HepG2 (cell line): ENCODE measurements at regions not wholly inside any gene's neighbourhood (a gene's known extent, or its start where the extent isn't known, plus 50 kb on each side); places are given as distances from the start of the nearest gene placed in this dataset.

Experiments used
- ATAC-seq: fragments of 200-7000 bp; cut with Tn5 transposase; 3 replicates; pipeline ENCODE4 v1.9.1; 2020; ENCODE audit warnings: mild to moderate bottlenecking, moderate library complexity
- BruUV-seq: library from RNA; stranded (reverse); fragments of 400-500 nt; replicated peaks from 2 replicates; lab custom pipeline; 2021; lab: Mats Ljungman, UMichigan
- CTCF ChIA-PET: fragments of 300-600 bp; formaldehyde crosslinking; extraction: SDS; loops from one replicate; lab custom pipeline; 2021; ENCODE audit warnings: low total read pairs, inconsistent platforms, low intra/inter-chr PET ratio; lab: Yijun Ruan, JAX
- POLR2A ChIA-PET: fragments of 350-600 bp; sonication (Branson Sonifier 250); formaldehyde crosslinking; loops from one replicate; lab custom pipeline; 2020; ENCODE audit warnings: antibody characterized with exemption, inconsistent platforms; lab: Yijun Ruan, JAX
- DNase-seq: peaks from one replicate; pipeline ENCODE4 v3.0.0-alpha.2; 2015; ENCODE audit warnings: low spot score
- FAIRE-seq: peaks from 3 replicates; lab custom pipeline; 2011; peaks lifted over from hg19 to GRCh38; lab: Jason Lieb, UNC
- H2AFZ ChIP-seq: one replicate; pipeline ENCODE4 v1.6.1; 2011; ENCODE audit warnings: low read length, inconsistent platforms
- H3K27ac ChIP-seq: fragments of 300-600 bp; 3 replicates; pipeline ENCODE4 v1.8.0; 2011; ENCODE audit warnings: mixed run types, mild to moderate bottlenecking, mixed read lengths, low read length, inconsistent platforms; ENCODE audit not compliant: insufficient read depth; ENCODE audit errors: extremely low read length
- H3K27me3 ChIP-seq, 2 experiments: fragments of 200-600 bp in 1 of 2; 2 replicates in 1 of 2; 3 replicates in 1 of 2; pipeline versions ENCODE4 v1.6.0 to v1.8.0; 2011; ENCODE audit warnings: low read length in 2 of 2, mild to moderate bottlenecking in 2 of 2, moderate library complexity in 2 of 2, inconsistent platforms in 1 of 2; ENCODE audit not compliant: insufficient read depth in 2 of 2, control insufficient read depth in 1 of 2
- H3K36me3 ChIP-seq, 2 experiments: fragments of 200-600 bp in 1 of 2; replicated peaks in 1 of 2; 2 replicates in 1 of 2; 3 replicates in 1 of 2; pipeline versions ENCODE4 v1.5.1 to v1.8.0; 2011; ENCODE audit warnings: low read length in 2 of 2, inconsistent platforms in 1 of 2; ENCODE audit not compliant: insufficient read depth in 2 of 2, control insufficient read depth in 1 of 2
- H3K4me1 ChIP-seq: 2 replicates; pipeline ENCODE4 v1.5.1; 2012; ENCODE audit warnings: low read length, inconsistent platforms; ENCODE audit not compliant: insufficient read depth
- H3K4me2 ChIP-seq: 2 replicates; pipeline ENCODE4 v1.6.0; 2011; ENCODE audit warnings: low read depth, low read length, inconsistent platforms
- H3K4me3 ChIP-seq, 3 experiments: fragments of 200-600 bp in 1 of 3; sonication (generic), shearing (Covaris generic) in 1 of 3; replicated peaks in 1 of 3; 2 replicates each; pipeline ENCODE4 v1.5.1; 2011 to 2016; ENCODE audit warnings: low read length in 3 of 3, inconsistent platforms in 2 of 3, low read depth in 2 of 3, mild to moderate bottlenecking in 2 of 3, control low read depth in 1 of 3, mixed read lengths in 1 of 3; ENCODE audit not compliant: insufficient read depth in 1 of 3
- H3K79me2 ChIP-seq: one replicate; pipeline ENCODE4 v1.6.1; 2011; ENCODE audit warnings: low read length, inconsistent platforms; ENCODE audit not compliant: insufficient read depth
- H3K9ac ChIP-seq: 2 replicates; pipeline ENCODE4 v1.6.0; 2011; ENCODE audit warnings: mild to moderate bottlenecking, low read depth, low read length, inconsistent platforms; ENCODE audit not compliant: insufficient read depth
- H3K9me3 ChIP-seq: 2 replicates; pipeline ENCODE4 v1.5.1; 2012; ENCODE audit warnings: mild to moderate bottlenecking, low read length
- H4K20me1 ChIP-seq: 2 replicates; pipeline ENCODE4 v1.6.0; 2011; ENCODE audit warnings: inconsistent platforms, mild to moderate bottlenecking, low read length, moderate library complexity; ENCODE audit not compliant: insufficient read depth
- BCL6 ChIP-seq: IDR thresholded peaks from 2 replicates; pipeline ENCODE4 v1.6.1; 2016; ENCODE audit warnings: missing genetic modification reagents, missing compliant biosample characterization
- CC2D1A ChIP-seq: sonication (generic); formaldehyde crosslinking; IDR thresholded peaks from 2 replicates; pipeline ENCODE4 v1.8.1; 2023; ENCODE audit warnings: mild to moderate bottlenecking, missing genetic modification reagents
- CCDC6 ChIP-seq: sonication (generic); formaldehyde crosslinking; IDR thresholded peaks from 2 replicates; pipeline ENCODE4 v1.8.1; 2022; ENCODE audit warnings: mild to moderate bottlenecking, missing genetic modification reagents, moderate library complexity
- ELF1 ChIP-seq: sonication (generic); formaldehyde crosslinking; IDR thresholded peaks from 2 replicates; pipeline ENCODE4 v1.4.0; 2020; ENCODE audit warnings: missing genetic modification reagents
- IRX3 ChIP-seq: sonication (generic); formaldehyde crosslinking; IDR thresholded peaks from 2 replicates; pipeline ENCODE4 v1.8.1; 2023; ENCODE audit warnings: mild to moderate bottlenecking, low read depth, missing genetic modification reagents, borderline replicate concordance
- MED8 ChIP-seq: sonication (generic); formaldehyde crosslinking; IDR thresholded peaks from 2 replicates; pipeline ENCODE4 v1.8.1; 2023; ENCODE audit warnings: mild to moderate bottlenecking, missing genetic modification reagents; ENCODE audit not compliant: insufficient replicate concordance
- MTF1 ChIP-seq: sonication (generic); formaldehyde crosslinking; IDR thresholded peaks from 2 replicates; pipeline ENCODE4 v1.5.0; 2020; ENCODE audit warnings: missing genetic modification reagents
- NFYB ChIP-seq: sonication (generic); formaldehyde crosslinking; IDR thresholded peaks from 2 replicates; pipeline ENCODE4 v1.4.0; 2020; ENCODE audit warnings: missing genetic modification reagents
- SNRNP70 ChIP-seq: fragments of 200-400 bp; formaldehyde crosslinking; IDR thresholded peaks from 2 replicates; pipeline ENCODE4 v1.6.1; 2017; ENCODE audit warnings: mild to moderate bottlenecking, low read depth, low read length, moderate library complexity
- TEAD3 ChIP-seq: optimal IDR thresholded peaks from 2 replicates; pipeline ENCODE3; 2016; ENCODE audit warnings: borderline replicate concordance
- ZKSCAN1 ChIP-seq: fragments of 150-350 bp; IDR thresholded peaks from 2 replicates; pipeline ENCODE4 v1.6.1; 2014; ENCODE audit warnings: low read length
- ZNF274 ChIP-seq: sonication (generic); formaldehyde crosslinking; IDR thresholded peaks from 2 replicates; pipeline ENCODE4 v1.5.1; 2020; ENCODE audit warnings: mild to moderate bottlenecking, missing genetic modification reagents
- ZNF552 ChIP-seq: sonication (generic); formaldehyde crosslinking; IDR thresholded peaks from 2 replicates; pipeline ENCODE4 v1.9.0; 2022; ENCODE audit warnings: missing genetic modification reagents, mild to moderate bottlenecking, borderline replicate concordance
- ZNF577 ChIP-seq: sonication (generic); formaldehyde crosslinking; IDR thresholded peaks from 2 replicates; pipeline ENCODE4 v1.4.0; 2020; ENCODE audit warnings: mild to moderate bottlenecking, low read depth, missing genetic modification reagents, borderline replicate concordance
- ZNF747 ChIP-seq: sonication (generic); formaldehyde crosslinking; IDR thresholded peaks from 2 replicates; pipeline ENCODE4 v1.8.1; 2023; ENCODE audit warnings: missing genetic modification reagents, mild to moderate bottlenecking, borderline replicate concordance
- WGBS: methylation state at CpG from one replicate; pipeline ENCODE4 v1.1.6; 2017; ENCODE audit warnings: low lambda C conversion rate; 5-methylcytosine and 5-hydroxymethylcytosine counted together
- in situ Hi-C: cut with HindIII; loops from 2 replicates; pipeline ENCODE4 v1.10.0; 2017; ENCODE audit warnings: low pct_unique_long_range_greater_than_20kb; ENCODE audit not compliant: extremely low pct_ligation_motif_present
- intact Hi-C: fragments of 100-400 bp; cut with micrococcal nuclease; formaldehyde crosslinking; loops from one replicate; pipeline ENCODE4 v1.10.0; 2022; ENCODE audit not compliant: unreplicated experiment
- TF ChIP-seq, protein P1 (sequence below): sonication (generic); formaldehyde crosslinking; IDR thresholded peaks from 2 replicates; pipeline ENCODE4 v1.5.0; 2020; ENCODE audit warnings: mild to moderate bottlenecking, missing genetic modification reagents, borderline replicate concordance
- TF ChIP-seq, protein P2 (sequence below): sonication (generic); formaldehyde crosslinking; IDR thresholded peaks from 2 replicates; pipeline ENCODE4 v1.4.0; 2020; ENCODE audit warnings: missing genetic modification reagents
- TF ChIP-seq, protein P3 (sequence below): sonication (generic); formaldehyde crosslinking; IDR thresholded peaks from 2 replicates; pipeline ENCODE4 v1.4.0; 2020; ENCODE audit warnings: low read depth, missing genetic modification reagents
- TF ChIP-seq, protein P4 (sequence below): sonication (generic); formaldehyde crosslinking; IDR thresholded peaks from 2 replicates; pipeline ENCODE4 v1.8.1; 2023; ENCODE audit warnings: mild to moderate bottlenecking, moderate library complexity, missing genetic modification reagents

DNA sequence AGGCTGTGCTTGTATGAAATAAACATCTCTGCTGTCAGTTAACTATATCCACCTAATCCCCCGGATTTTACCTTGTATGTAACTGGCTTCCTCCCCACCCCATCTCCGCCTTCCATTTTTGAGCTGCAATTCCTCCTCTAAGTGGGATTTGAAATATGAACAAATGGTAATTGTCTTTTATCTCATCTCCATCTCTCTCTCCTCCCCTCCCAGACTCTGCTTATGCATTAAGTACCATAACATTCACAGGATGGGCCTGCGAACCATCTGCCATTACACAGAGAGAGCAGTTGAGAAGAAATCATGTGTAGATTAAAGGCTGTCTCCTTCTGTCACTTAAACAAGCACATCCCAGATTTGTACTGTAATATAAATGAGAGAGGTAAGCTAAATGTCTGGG is 1169.9 kb downstream of the TYW1 start:
- DNase-seq: no peak
- Histone ChIP-seq H4K20me1 (no peaks in the 10 kb centered on the region), H3K36me3 (no peaks in the 10 kb centered on the region), H3K4me2 (no peak overlapping the region), H3K9me3 (no peaks in the 10 kb centered on the region), H3K9ac (no peak overlapping the region), H3K27ac (no peak overlapping the region), H2AFZ (no peak overlapping the region), H3K27me3 (no peaks in the 10 kb centered on the region), H3K79me2 (no peaks in the 10 kb centered on the region), H3K4me1 (no peaks in the 10 kb centered on the region), H3K4me3 (no peak overlapping the region)
- FAIRE-seq: no peak
- POLR2A ChIA-PET: no interaction called here
- in situ Hi-C loops: no loop called here
- under 1% methylated on average over 3 of the region's 3 CpGs for WGBS
- no peak for ATAC-seq
- intact Hi-C loops: no loop called here
- TF ChIP-seq IRX3 (CRISPR knock-in tag) (no peak), ZNF577 (no peak), NFYB (CRISPR knock-in tag) (no peak), BCL6 (no peak), MTF1 (CRISPR knock-in tag) (no peak), ZNF274 (no peak), CC2D1A (CRISPR knock-in tag) (no peak), ZKSCAN1 (no peak), MED8 (CRISPR knock-in tag) (no peak), ZNF747 (no peak), SNRNP70 (no peak), TEAD3 (CRISPR knock-in tag) (no peak), ELF1 (no peak), ZNF552 (no peak), CCDC6 (no peak)
- TF ChIP-seq, protein P1, sequence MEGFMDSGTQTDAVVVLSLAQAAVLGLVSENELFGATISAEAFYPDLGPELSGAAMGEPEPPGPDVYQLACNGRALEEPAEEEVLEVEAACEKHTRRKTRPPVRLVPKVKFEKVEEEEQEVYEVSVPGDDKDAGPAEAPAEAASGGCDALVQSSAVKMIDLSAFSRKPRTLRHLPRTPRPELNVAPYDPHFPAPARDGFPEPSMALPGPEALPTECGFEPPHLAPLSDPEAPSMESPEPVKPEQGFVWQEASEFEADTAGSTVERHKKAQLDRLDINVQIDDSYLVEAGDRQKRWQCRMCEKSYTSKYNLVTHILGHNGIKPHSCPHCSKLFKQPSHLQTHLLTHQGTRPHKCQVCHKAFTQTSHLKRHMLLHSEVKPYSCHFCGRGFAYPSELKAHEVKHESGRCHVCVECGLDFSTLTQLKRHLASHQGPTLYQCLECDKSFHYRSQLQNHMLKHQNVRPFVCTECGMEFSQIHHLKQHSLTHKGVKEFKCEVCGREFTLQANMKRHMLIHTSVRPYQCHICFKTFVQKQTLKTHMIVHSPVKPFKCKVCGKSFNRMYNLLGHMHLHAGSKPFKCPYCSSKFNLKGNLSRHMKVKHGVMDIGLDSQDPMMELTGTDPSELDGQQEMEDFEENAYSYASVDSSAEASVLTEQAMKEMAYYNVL: no peak
- TF ChIP-seq, protein P2, sequence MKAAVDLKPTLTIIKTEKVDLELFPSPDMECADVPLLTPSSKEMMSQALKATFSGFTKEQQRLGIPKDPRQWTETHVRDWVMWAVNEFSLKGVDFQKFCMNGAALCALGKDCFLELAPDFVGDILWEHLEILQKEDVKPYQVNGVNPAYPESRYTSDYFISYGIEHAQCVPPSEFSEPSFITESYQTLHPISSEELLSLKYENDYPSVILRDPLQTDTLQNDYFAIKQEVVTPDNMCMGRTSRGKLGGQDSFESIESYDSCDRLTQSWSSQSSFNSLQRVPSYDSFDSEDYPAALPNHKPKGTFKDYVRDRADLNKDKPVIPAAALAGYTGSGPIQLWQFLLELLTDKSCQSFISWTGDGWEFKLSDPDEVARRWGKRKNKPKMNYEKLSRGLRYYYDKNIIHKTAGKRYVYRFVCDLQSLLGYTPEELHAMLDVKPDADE (CRISPR knock-in tag): no peak
- TF ChIP-seq, protein P3, sequence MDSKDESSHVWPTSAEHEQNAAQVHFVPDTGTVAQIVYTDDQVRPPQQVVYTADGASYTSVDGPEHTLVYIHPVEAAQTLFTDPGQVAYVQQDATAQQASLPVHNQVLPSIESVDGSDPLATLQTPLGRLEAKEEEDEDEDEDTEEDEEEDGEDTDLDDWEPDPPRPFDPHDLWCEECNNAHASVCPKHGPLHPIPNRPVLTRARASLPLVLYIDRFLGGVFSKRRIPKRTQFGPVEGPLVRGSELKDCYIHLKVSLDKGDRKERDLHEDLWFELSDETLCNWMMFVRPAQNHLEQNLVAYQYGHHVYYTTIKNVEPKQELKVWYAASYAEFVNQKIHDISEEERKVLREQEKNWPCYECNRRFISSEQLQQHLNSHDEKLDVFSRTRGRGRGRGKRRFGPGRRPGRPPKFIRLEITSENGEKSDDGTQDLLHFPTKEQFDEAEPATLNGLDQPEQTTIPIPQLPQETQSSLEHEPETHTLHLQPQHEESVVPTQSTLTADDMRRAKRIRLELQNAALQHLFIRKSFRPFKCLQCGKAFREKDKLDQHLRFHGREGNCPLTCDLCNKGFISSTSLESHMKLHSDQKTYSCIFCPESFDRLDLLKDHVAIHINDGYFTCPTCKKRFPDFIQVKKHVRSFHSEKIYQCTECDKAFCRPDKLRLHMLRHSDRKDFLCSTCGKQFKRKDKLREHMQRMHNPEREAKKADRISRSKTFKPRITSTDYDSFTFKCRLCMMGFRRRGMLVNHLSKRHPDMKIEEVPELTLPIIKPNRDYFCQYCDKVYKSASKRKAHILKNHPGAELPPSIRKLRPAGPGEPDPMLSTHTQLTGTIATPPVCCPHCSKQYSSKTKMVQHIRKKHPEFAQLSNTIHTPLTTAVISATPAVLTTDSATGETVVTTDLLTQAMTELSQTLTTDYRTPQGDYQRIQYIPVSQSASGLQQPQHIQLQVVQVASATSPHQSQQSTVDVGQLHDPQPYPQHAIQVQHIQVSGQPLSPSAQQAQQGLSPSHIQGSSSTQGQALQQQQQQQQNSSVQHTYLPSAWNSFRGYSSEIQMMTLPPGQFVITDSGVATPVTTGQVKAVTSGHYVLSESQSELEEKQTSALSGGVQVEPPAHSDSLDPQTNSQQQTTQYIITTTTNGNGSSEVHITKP (CRISPR knock-in tag): no peak
- TF ChIP-seq, protein P4, sequence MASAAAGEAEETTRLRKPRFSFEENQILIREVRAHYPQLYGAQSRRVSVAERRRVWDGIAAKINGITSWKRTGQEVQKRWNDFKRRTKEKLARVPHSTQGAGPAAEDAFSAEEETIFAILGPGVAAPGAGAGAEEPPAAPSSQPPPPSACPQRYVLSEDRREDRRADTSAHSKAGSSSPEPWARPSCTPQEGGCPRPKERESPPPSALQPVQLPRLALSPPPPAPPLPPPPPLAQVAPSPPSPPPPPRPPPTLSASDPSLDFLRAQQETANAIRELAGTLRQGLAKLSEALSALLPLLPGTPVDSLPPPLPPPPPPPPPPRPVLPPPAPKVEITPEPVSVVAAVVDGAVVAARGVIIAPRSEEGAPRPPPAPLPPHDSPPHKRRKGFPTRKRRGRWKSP (CRISPR knock-in tag): no peak
- no TSS peak for BruUV-seq
- CTCF ChIA-PET: no interaction called here
